ENCODE measurements at regions not wholly inside any gene's neighbourhood (a gene's known extent, or its start where the extent isn't known, plus 50 kb on each side); places are given as distances from the start of the nearest gene placed in this dataset.

GRCh38 chr1:178599745-178600144 is 86.8 kb downstream of the TEX35 start:
- Mint-ChIP-seq H3K36me3 (no peaks in the 10 kb centered on the region), H3K27ac (no peak overlapping the region), H3K9me3 (no peaks in the 10 kb centered on the region), H3K27me3 (ENCODE audit: low read depth in 2 of 2) (no peaks in the 10 kb centered on the region), H3K4me1 (peaks cover 6 to 8% of the 10 kb centered on the region in 2 donors), H3K4me3 (no peak overlapping the region)
- WGBS (ENCODE audit: insufficient coverage) = no CpG with 5 or more reads among the region's 1 CpG
- H3K27ac ChIP-seq (ENCODE audit: low read length) = no peak overlapping the region
- intact Hi-C loops (cut with micrococcal nuclease) = no loop called here
- TF ChIP-seq, protein P1, sequence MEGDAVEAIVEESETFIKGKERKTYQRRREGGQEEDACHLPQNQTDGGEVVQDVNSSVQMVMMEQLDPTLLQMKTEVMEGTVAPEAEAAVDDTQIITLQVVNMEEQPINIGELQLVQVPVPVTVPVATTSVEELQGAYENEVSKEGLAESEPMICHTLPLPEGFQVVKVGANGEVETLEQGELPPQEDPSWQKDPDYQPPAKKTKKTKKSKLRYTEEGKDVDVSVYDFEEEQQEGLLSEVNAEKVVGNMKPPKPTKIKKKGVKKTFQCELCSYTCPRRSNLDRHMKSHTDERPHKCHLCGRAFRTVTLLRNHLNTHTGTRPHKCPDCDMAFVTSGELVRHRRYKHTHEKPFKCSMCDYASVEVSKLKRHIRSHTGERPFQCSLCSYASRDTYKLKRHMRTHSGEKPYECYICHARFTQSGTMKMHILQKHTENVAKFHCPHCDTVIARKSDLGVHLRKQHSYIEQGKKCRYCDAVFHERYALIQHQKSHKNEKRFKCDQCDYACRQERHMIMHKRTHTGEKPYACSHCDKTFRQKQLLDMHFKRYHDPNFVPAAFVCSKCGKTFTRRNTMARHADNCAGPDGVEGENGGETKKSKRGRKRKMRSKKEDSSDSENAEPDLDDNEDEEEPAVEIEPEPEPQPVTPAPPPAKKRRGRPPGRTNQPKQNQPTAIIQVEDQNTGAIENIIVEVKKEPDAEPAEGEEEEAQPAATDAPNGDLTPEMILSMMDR (IDR thresholded peaks at IDR 0.05) = no peak
- H3K9me3 ChIP-seq (ENCODE audit: control insufficient read depth, insufficient read depth, low read length) = no peaks in the 10 kb centered on the region
- H3K36me3 ChIP-seq (ENCODE audit: control insufficient read depth, insufficient read depth, low read length) = no peaks in the 10 kb centered on the region
- H3K4me3 ChIP-seq (ENCODE audit: low read length) = no peak overlapping the region
- H3K27me3 ChIP-seq (ENCODE audit: control insufficient read depth, insufficient read depth, low read length) = no peaks in the 10 kb centered on the region
- ATAC-seq (peak in 2 of 3 donors; percentile 52 to 79), DNase-seq (no peak)
- H3K4me1 ChIP-seq (ENCODE audit: control insufficient read depth, insufficient read depth, low read length) = peaks cover 9% of the 10 kb centered on the region

DNA sequence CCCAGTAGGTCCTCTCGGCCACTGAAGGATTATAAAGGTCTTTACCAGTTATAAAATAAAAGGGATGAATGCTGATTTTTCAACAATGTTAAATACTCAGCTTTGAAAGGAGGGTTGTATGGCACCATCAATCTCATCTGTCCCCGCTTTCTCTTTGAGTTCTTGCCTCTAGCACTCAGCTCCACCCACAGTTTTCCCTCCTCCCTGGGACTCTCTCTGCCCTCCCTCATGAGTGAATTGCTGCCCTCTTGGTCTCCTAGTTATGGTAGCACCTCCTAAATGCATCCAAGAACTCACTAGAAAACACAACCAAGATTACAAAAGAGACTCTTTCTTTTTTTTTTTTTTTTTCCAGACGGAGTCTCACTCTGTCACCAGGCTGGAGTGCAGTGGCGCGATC is 91.0 kb downstream of the TEX35 start:
- TF ChIP-seq, protein P1 (IDR thresholded peaks at IDR 0.05) = no peak
- DNase-seq = no peak
- Histone ChIP-seq H3K4me1 (ENCODE audit: control insufficient read depth, insufficient read depth, low read length) (peaks cover 43% of the 10 kb centered on the region), H3K9me3 (ENCODE audit: control insufficient read depth, insufficient read depth, low read length) (no peaks in the 10 kb centered on the region), H3K4me3 (ENCODE audit: low read length) (no peak overlapping the region), H3K27ac (ENCODE audit: low read length) (no peak overlapping the region), H3K36me3 (ENCODE audit: control insufficient read depth, insufficient read depth, low read length) (no peaks in the 10 kb centered on the region), H3K27me3 (ENCODE audit: control insufficient read depth, insufficient read depth, low read length) (no peaks in the 10 kb centered on the region)
- Mint-ChIP-seq H3K4me1 (peaks cover 39 to 42% of the 10 kb centered on the region in 2 donors), H3K27me3 (ENCODE audit: low read depth in 2 of 2) (no peaks in the 10 kb centered on the region), H3K4me3 (no peak overlapping the region), H3K9me3 (no peaks in the 10 kb centered on the region), H3K36me3 (no peaks in the 10 kb centered on the region), H3K27ac (no peak overlapping the region)
- ATAC-seq = no peak
- intact Hi-C loops (cut with micrococcal nuclease) = no loop called here
- WGBS (ENCODE audit: insufficient coverage) = 94% methylated on average over 5 of the region's 5 CpGs

DNA sequence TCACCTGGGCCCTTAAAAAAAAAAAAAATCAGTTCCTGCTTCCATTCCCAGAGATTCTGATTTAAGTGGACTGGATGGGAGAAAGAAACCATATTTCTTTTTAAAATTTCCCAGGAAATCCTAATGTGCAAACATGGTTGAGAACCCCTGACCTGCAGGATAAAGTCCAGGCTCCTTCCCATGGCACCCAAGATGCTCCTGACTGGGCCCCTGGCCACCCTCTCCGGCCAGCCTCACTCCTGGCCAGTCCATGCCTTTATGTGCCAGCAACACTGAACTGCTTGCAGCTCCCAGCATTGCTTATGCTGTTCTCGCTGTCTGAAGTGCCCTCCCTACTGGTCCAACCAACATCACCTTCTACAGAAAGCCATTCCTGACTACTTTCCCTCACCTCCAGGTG is 93.9 kb downstream of the TEX35 start:
- Mint-ChIP-seq H3K9me3 (no peaks in the 10 kb centered on the region), H3K27me3 (ENCODE audit: low read depth in 2 of 2) (no peaks in the 10 kb centered on the region), H3K4me3 (peak overlapping the region; percentile 7), H3K36me3 (no peaks in the 10 kb centered on the region), H3K4me1 (peaks cover 36 to 43% of the 10 kb centered on the region in 2 donors), H3K27ac (peak overlapping the region; percentile 73 to 85)
- DNase-seq (no peak), ATAC-seq (no peak)
- peaks cover 40% of the 10 kb centered on the region for H3K4me1 ChIP-seq (ENCODE audit: control insufficient read depth, insufficient read depth, low read length)
- no peaks in the 10 kb centered on the region for H3K36me3 ChIP-seq (ENCODE audit: control insufficient read depth, insufficient read depth, low read length)
- TF ChIP-seq, protein P1 (IDR thresholded peaks at IDR 0.05) = no peak
- no peak overlapping the region for H3K4me3 ChIP-seq (ENCODE audit: low read length)
- WGBS (ENCODE audit: insufficient coverage) = 95% methylated on average over 2 of the region's 2 CpGs
- H3K27ac ChIP-seq (ENCODE audit: low read length) = peak overlapping the region; percentile 69
- H3K27me3 ChIP-seq (ENCODE audit: control insufficient read depth, insufficient read depth, low read length) = no peaks in the 10 kb centered on the region
- intact Hi-C loops (cut with micrococcal nuclease) = no loop called here
- H3K9me3 ChIP-seq (ENCODE audit: control insufficient read depth, insufficient read depth, low read length) = no peaks in the 10 kb centered on the region

DNA sequence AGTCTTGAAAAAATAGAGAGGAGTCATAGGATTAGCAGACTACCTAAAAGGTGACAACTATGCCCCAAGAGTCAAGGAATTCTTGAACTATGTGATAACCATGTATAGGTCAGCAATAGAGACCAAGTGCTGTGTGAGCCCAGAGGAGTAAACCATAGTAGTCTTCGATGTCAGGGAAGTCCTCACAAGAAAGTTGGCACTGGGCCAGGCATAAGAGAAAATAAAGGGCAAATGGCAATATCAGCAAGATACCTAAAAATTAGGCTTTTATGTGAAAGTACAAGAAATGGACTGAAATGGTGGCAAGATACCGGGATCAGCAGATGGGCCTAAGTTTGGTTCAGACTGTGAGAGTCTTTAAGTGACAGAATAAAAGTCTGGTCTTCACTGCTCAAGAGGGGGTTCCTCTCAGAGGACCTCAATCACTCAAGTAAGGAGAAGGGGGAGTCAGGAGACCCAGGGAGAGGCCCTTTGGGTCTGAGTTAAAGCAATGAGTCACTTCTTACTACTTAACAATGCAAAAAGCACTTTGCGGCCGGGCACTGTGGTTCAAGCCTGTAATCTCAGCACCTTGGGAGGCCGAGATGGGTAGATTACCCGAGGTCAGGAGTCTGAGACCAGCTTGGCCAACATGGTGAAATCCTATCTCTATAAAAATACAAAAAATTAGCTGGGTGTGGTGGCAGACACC is 95.0 kb downstream of the TEX35 start:
- H3K4me3 Mint-ChIP-seq = peak overlapping the region; percentile 45
- Histone ChIP-seq H3K27ac (ENCODE audit: low read length) (peak overlapping the region; percentile 69), H3K27me3 (ENCODE audit: control insufficient read depth, insufficient read depth, low read length) (no peaks in the 10 kb centered on the region), H3K9me3 (ENCODE audit: control insufficient read depth, insufficient read depth, low read length) (no peaks in the 10 kb centered on the region), H3K4me3 (ENCODE audit: low read length) (no peak overlapping the region), H3K36me3 (ENCODE audit: control insufficient read depth, insufficient read depth, low read length) (no peaks in the 10 kb centered on the region), H3K4me1 (ENCODE audit: control insufficient read depth, insufficient read depth, low read length) (peaks cover 40% of the 10 kb centered on the region)
- TF ChIP-seq, protein P1 (IDR thresholded peaks at IDR 0.05) = no peak
- peak in 1 of 2 donors; percentile 18 for DNase-seq
- peak; percentile 53 to 68 (median 68) for ATAC-seq
- no peaks in the 10 kb centered on the region for H3K9me3 Mint-ChIP-seq
- intact Hi-C loops (cut with micrococcal nuclease) = no loop called here
- 46% methylated on average over 6 of the region's 6 CpGs for WGBS (ENCODE audit: insufficient coverage)
- no peaks in the 10 kb centered on the region for H3K36me3 Mint-ChIP-seq
- H3K27ac Mint-ChIP-seq = peak overlapping the region; percentile 73 to 85
- H3K4me1 Mint-ChIP-seq = peaks cover 36 to 43% of the 10 kb centered on the region in 2 donors
- H3K27me3 Mint-ChIP-seq (ENCODE audit: low read depth in 2 of 2) = no peaks in the 10 kb centered on the region
